ENCODE measurements at regions not wholly inside any gene's neighbourhood (a gene's known extent, or its start where the extent isn't known, plus 50 kb on each side); places are given as distances from the start of the nearest gene placed in this dataset.
"Not testable (repeated sequence)": the region's sequence is repeated elsewhere in the genome, so short reads cannot be mapped to it uniquely, and the experiment has no call there.

- H3K4me3 ChIP-seq (ENCODE audit: low read length); DNase-seq (ENCODE audit: low read depth): not testable (repeated sequence)
Observed at GRCh38 chr2:87687550-87688270, 60.2 kb upstream of the PLGLB2 start.

- not testable (repeated sequence) for H3K4me3 ChIP-seq (ENCODE audit: low read length); DNase-seq (ENCODE audit: low read depth)
Observed at GRCh38 chr2:87691899-87692592, 55.8 kb upstream of the PLGLB2 start.

- H3K4me3 ChIP-seq (ENCODE audit: low read length) = not testable (repeated sequence)
- DNase-seq (ENCODE audit: low read depth) = peak; percentile 62
Observed at GRCh38 chr2:87692914-87693313, 55.0 kb upstream of the PLGLB2 start.

GRCh38 chr2:87693882-87694281 lies 54.0 kb upstream of the PLGLB2 start:
- not testable (repeated sequence) for DNase-seq (ENCODE audit: low read depth); H3K4me3 ChIP-seq (ENCODE audit: low read length)

GRCh38 chr2:87695596-87696323 lies 52.1 kb upstream of the PLGLB2 start:
- DNase-seq (ENCODE audit: low read depth) = peak; percentile 56
- not testable (repeated sequence) for H3K4me3 ChIP-seq (ENCODE audit: low read length)
